ENCODE measurements at regions not wholly inside any gene's neighbourhood (a gene's known extent, or its start where the extent isn't known, plus 50 kb on each side); places are given as distances from the start of the nearest gene placed in this dataset.

GRCh38 chr2:84285056-84285747 lies 173.9 kb downstream of the SUCLG1 start:
- TF ChIP-seq CTCF (IDR thresholded peaks at IDR 0.05) (no peak), ZFX (IDR thresholded peaks at IDR 0.05; ENCODE audit: borderline replicate concordance) (no peak)

All from 22Rv1 (cell line).